Transverse colon (tissue), 4 donors: ENCODE measurements at regions not wholly inside any gene's neighbourhood (a gene's known extent, or its start where the extent isn't known, plus 50 kb on each side); places are given as distances from the start of the nearest gene placed in this dataset.

Experiments
- DNase-seq: peaks from one replicate; pipeline ENCODE4 v3.0.0-alpha.2; 2019
- H3K27ac ChIP-seq, 4 donors: fragments of 200-600 bp; sonication (generic); 2 replicates each; pipeline ENCODE4 v1.5.1; 2016 to 2018; ENCODE audit warnings: inconsistent platforms in 4 of 4
- H3K27me3 ChIP-seq: fragments of 200-600 bp; sonication (generic); 2 replicates; pipeline ENCODE4 v1.5.1; 2017; ENCODE audit warnings: inconsistent platforms
- H3K36me3 ChIP-seq, 4 donors: fragments of 200-600 bp; sonication (generic); 2 replicates each; pipeline ENCODE4 v1.5.1; 2017 to 2019; ENCODE audit warnings: inconsistent platforms in 4 of 4
- H3K4me1 ChIP-seq, 4 donors: fragments of 200-600 bp; sonication (generic); 2 replicates each; pipeline ENCODE4 v1.5.1; 2017 to 2020; ENCODE audit warnings: inconsistent platforms in 4 of 4
- H3K4me3 ChIP-seq, 4 donors: fragments of 200-600 bp; sonication (generic); 1 replicate in 1 of 4; 2 replicates in 3 of 4; pipeline versions ENCODE4 v1.5.1 to v1.6.1; 2017 to 2019; ENCODE audit warnings: inconsistent platforms in 4 of 4
- H3K9me3 ChIP-seq, 2 donors: fragments of 200-600 bp; sonication (generic); 2 replicates each; pipeline ENCODE4 v1.5.1; 2017 to 2019; ENCODE audit warnings: inconsistent platforms in 2 of 2
- CTCF ChIP-seq, 5 experiments: fragments of 200-600 bp in 3 of 5; fragments of 450-650 bp in 2 of 5; sonication (generic) in 3 of 5; IDR thresholded peaks; 1 replicate in 2 of 5; 2 replicates in 3 of 5; pipeline ENCODE4 v1.5.1; 2016 to 2017; ENCODE audit warnings: antibody characterized with exemption in 5 of 5, inconsistent platforms in 3 of 5, mild to moderate bottlenecking in 2 of 5, moderate library complexity in 1 of 5
- EP300 ChIP-seq: sonication (generic); formaldehyde crosslinking; IDR thresholded peaks from one replicate; pipeline ENCODE4 v1.6.1; 2017; ENCODE audit warnings: antibody characterized with exemption, low read depth
- POLR2A ChIP-seq: fragments of 450-650 bp; IDR thresholded peaks from one replicate; pipeline ENCODE4 v1.6.1; 2016; ENCODE audit warnings: antibody characterized with exemption, mild to moderate bottlenecking, moderate library complexity
- POLR2AphosphoS5 ChIP-seq, 3 donors: sonication (generic); formaldehyde crosslinking; IDR thresholded peaks; one replicate each; pipeline ENCODE4 v1.6.1; 2016; ENCODE audit warnings: antibody characterized with exemption in 3 of 3
- WGBS, 2 donors: methylation state at CpG; one replicate each; pipeline ENCODE4 v1.1.5; 2018; ENCODE audit warnings: low coverage in 1 of 2; 5-methylcytosine and 5-hydroxymethylcytosine counted together
- in situ Hi-C, 4 donors: fragments of 200-750 bp; cut with MboI; loops; one replicate each; pipeline versions ENCODE4 v1.15.0 to v1.15.1; 2017; ENCODE audit warnings: low sequenced_read_pairs in 3 of 4, low pct_ligation_motif_present in 1 of 4, low pct_unique_long_range_greater_than_20kb in 1 of 4
- intact Hi-C: fragments of 100-400 bp; cut with DNase I; formaldehyde crosslinking; loops from one replicate; pipeline ENCODE4 v1.15.1; 2023; ENCODE audit warnings: low total_unique reads

- no peak for DNase-seq
- H3K4me3 ChIP-seq: no peak overlapping the region
These were observed 175.8 kb upstream of the STT3B start for GRCh38 chr3:31356941-31357340.

DNA sequence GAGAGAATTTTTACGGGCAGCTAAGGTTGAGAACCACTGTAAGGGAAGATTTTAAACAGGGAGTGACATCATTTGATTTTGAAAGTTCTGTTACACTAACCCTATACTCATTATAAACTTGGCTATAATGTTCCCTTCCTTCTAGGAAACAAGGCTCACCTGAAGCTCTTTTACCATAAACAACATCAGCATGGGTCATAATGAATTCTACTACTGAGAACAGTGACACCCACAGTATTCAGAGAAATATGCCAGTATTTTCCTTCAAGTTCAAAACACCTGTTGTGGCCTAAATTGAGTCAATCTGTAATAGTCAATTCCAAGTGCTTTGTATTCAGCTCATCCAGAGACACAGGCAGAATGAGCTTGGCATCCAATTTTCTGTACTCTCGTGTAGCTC lies 175.3 kb upstream of the STT3B start:
- DNase-seq: no peak
- TF ChIP-seq POLR2AphosphoS5 (IDR thresholded peaks at IDR 0.05) (no peak), POLR2A (no peak), CTCF (IDR thresholded peaks at IDR 0.05) (no peak), EP300 (no peak)
- intact Hi-C loops: no loop called here
- 83 to 95% methylated on average over 2 of the region's 2 CpGs for WGBS, 2 donors
- Histone ChIP-seq H3K27ac (no peak overlapping the region), H3K27me3 (no peaks in the 10 kb centered on the region), H3K9me3 (no peaks in the 10 kb centered on the region), H3K4me1 (no peaks in the 10 kb centered on the region), H3K4me3 (no peak overlapping the region), H3K36me3 (no peaks in the 10 kb centered on the region)
- in situ Hi-C loops: no loop called here

More at GRCh38 chr3:31356941-31357340, 175.8 kb upstream of the STT3B start:
- intact Hi-C loops: no loop called here
- no peaks in the 10 kb centered on the region for H3K4me1 ChIP-seq
- no peaks in the 10 kb centered on the region for H3K27me3 ChIP-seq
- H3K36me3 ChIP-seq: no peaks in the 10 kb centered on the region
- no peak overlapping the region for H3K27ac ChIP-seq
- 91 to 92% methylated on average over 2 to 9 of the region's 9 CpGs for WGBS, 2 donors
- no peak for TF ChIP-seq POLR2A
- TF ChIP-seq EP300: no peak
- TF ChIP-seq CTCF (IDR thresholded peaks at IDR 0.05): no peak
- no peak for TF ChIP-seq POLR2AphosphoS5 (IDR thresholded peaks at IDR 0.05)
- in situ Hi-C loops: no loop called here
- H3K9me3 ChIP-seq: no peaks in the 10 kb centered on the region

DNA sequence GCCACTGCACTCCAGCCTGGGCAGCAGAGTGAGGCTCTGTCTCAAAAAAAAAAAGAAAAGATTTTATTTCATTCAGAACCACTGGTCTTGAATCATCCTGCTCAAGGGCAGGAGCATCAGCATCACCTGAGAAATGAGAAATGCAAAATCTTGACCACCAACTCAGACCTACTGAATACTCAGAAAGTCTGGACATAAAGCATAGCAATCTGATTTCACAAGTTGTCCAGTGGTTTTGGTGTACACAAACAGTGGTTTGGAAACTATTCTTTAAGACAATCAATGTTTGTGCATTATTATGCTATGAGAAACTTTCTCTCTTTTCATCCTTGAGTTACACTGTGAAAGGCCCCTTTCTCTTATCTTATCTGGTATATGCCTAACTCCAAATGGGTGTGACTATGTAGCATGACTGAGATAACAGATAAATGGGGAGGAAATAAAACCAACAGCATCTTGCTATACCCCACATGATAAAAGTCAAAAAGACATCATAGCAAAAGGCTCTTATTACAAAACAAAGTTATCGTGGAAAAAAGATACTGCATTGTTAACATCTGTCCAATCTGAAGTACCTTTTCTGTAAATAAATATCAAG lies 174.2 kb upstream of the STT3B start:
- no peak for TF ChIP-seq CTCF (IDR thresholded peaks at IDR 0.05)
- no peak for TF ChIP-seq POLR2AphosphoS5 (IDR thresholded peaks at IDR 0.05)
- TF ChIP-seq POLR2A: no peak
- TF ChIP-seq EP300: no peak
- intact Hi-C loops: no loop called here
- in situ Hi-C loops: no loop called here
- DNase-seq: no peak
- Histone ChIP-seq H3K9me3 (no peaks in the 10 kb centered on the region), H3K36me3 (no peaks in the 10 kb centered on the region), H3K27ac (no peak overlapping the region), H3K4me3 (no peak overlapping the region), H3K27me3 (no peaks in the 10 kb centered on the region), H3K4me1 (no peaks in the 10 kb centered on the region)
- WGBS, 2 donors: 55 to 66% methylated on average over 1 of the region's 1 CpG

DNA sequence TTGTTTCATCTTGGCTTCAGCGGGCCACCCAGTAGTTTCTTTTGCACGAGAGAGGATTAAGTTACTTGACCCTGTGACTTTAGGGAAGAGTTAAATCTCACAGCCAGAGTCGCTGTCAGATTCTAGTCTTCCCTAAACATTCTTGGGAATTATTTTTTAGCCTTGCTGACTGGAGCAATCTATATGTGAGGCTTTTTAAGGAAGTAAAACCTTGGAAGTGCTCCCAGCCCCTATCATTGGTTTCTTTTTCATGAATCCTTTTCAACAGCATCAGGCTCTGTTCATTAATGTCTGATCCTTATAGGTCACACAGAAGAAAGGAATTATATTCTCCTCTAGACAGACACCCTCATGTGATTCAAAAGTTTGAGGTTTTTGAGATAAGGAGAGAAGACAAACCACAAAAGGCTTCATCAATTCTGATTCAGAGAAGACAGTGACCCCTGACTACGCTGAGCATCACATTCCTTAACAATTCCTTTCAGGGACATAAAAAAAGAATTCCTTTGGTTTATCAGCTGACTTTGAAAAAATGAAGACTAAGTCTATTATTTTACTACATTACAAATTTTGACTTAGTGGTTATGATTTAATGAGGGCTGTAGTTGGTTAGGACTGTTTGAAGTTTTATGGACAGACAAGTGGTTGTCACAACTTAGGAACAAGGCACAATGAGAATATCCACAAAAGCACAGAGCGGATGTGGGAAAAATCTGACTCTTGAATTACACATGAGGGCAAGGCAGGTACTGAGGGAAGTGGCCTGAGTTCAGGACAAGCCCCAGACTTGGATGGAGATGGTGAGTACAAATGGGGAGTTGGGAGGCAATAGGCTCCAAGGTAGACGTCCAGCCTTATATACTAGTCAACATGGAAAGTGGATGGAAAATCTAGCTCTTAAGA lies 171.1 kb upstream of the STT3B start:
- no peak overlapping the region for H3K27ac ChIP-seq
- 72 to 78% methylated on average over 5 to 6 of the region's 6 CpGs for WGBS, 2 donors
- H3K9me3 ChIP-seq: no peaks in the 10 kb centered on the region
- no peak overlapping the region for H3K4me3 ChIP-seq
- in situ Hi-C loops (no loop called here), intact Hi-C loops (no loop called here)
- TF ChIP-seq POLR2AphosphoS5 (IDR thresholded peaks at IDR 0.05) (no peak), POLR2A (no peak), CTCF (IDR thresholded peaks at IDR 0.05) (no peak), EP300 (no peak)
- H3K4me1 ChIP-seq: no peaks in the 10 kb centered on the region
- DNase-seq: no peak
- no peaks in the 10 kb centered on the region for H3K36me3 ChIP-seq
- no peaks in the 10 kb centered on the region for H3K27me3 ChIP-seq
